HUDEP-2 (cell line): ENCODE measurements at regions not wholly inside any gene's neighbourhood (a gene's known extent, or its start where the extent isn't known, plus 50 kb on each side); places are given as distances from the start of the nearest gene placed in this dataset.

Experiments used
- DNase-seq, 76 experiments: peaks; one replicate each; lab custom pipeline; 2025; ENCODE audit not compliant: unreplicated experiment in 76 of 76; lab: John Stamatoyannopoulos, UW

- no peak for DNase-seq
Measured at GRCh38 chr2:138985881-138986280, 205.7 kb upstream of the NXPH2 start.

DNA sequence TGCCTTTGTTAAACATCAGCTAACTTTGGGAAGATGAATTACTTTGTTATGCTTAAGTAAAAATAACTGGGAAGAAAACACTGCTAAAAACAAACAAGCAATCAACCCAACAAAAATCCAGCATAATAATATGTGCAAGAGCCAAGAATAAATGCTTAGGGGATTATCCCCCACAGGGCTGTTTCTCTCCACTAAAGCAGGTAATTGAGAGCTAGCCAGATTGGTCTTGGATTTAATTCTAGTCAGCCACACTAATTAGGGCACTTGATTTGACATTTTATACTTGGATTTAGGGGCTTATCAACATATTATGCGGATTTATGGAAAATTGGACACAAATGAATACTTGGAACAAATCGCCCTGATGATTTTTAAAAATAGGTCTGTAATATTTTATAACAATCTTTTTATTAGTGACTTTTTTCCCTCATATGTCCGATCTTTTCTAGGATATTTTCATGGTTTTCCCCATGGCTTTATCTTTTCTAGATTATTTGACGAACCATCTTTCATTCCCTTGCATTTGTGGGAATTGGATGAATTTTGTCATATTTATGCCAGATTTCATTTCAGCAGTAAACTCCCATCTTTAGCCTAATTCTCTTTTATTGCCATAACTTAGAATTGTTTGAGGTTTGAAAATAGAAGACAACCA lies 199.1 kb upstream of the NXPH2 start:
- no peak for DNase-seq

GRCh38 chr2:138974651-138975050 lies 194.5 kb upstream of the NXPH2 start:
- no peak for DNase-seq

GRCh38 chr2:138964418-138964817 lies 184.2 kb upstream of the NXPH2 start:
- no peak for DNase-seq

- no peak for DNase-seq
Measured at GRCh38 chr2:138962686-138963085, 182.5 kb upstream of the NXPH2 start.

DNA sequence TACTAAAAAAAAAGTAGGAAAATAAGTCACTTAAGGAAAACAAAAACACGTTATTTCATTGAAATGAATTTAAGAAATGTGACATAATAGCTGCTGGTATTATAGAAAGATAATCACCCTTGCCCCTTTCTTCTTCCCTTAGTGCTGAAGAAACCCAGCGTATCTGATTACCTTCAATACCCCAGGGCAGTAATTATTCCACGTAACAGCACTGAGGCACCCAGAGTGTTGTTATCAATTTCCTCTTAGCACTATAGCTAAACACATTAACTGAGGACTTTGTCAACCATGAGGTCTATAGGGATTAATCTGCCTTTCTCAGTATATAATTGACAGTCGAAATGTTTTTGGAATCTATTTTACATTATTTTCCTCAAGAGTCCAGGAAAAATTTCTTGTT lies 180.0 kb upstream of the NXPH2 start:
- DNase-seq = no peak

- DNase-seq = no peak
Measured at GRCh38 chr2:138959031-138959430, 178.8 kb upstream of the NXPH2 start.

DNA sequence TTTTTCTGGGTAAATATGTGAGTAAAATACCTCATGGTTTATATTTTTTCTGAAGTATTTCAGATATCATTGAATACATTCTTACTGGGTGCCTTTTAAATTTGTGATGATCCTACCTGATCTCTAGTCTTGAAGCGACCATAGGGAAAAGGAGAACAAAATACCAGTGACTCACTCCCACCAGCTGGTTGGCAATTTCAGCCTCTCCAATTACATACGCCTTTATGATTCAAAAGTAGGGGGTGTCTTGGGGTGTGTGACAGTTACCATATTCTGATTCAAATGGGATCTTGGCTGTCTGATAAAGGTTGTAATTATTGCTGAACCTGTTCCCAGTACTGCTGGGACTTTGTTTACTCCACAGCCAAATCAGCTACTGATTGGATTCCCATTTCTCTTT lies 175.9 kb upstream of the NXPH2 start:
- no peak for DNase-seq

DNA sequence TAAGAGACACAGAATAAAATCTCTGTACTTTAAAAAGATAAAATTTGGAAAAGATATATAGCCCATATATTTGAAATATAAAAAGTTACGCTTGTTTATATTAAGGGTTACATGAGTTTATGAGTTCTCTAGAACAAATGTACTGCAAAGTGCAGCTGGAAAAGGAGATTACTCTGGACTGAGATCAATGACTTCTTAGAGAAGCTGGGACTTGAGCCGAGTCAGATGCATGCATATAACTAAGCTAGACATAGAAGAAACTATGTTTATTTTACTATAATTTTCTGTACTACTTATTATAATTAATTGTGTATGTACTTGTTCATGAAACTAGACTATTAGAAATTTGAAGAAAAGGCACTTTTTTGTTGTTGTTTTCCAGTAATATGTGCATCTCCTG lies 170.3 kb upstream of the NXPH2 start:
- DNase-seq = no peak

DNA sequence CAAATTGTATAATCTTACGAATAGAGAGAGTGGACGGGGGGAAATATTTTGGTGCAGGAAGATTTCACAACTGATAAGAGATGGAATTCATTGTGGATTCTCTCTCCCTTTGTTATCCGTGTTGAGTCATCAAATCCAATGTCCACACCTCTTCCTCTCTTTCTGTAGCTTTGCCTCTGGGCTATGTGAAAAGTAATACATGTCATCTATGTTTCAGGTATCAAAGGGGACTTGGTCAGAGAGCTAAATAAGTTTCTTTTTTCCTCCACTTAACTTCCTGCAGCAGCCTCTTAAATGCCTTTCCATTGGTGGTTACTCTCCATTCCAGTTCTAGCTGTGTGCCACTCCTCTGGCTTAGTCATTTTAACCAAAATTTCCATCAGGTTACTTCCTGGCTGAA lies 169.3 kb upstream of the NXPH2 start:
- DNase-seq = no peak

DNA sequence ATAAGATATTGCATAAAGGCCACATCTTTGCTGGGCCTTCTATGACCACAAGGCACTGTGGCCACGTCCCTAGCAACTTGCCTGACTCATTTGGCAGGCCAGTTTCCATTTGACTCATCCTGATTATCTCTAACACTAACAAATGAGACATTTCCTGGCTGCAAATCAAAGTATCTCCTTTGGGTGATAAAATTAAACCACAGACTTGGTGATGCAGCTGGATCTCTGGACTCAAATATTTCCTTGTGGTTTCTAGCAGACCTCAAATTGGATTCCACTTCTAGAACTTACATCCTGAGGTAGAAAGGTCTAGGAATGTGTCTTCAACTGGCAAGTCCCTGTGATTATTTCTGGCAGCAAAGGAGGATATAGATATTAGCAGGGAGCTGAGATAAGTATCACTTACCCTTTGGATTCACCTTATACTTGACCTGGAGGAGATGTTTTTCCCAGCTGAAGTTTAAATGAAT lies 167.9 kb upstream of the NXPH2 start:
- DNase-seq = peak in 8 of 76 experiments; percentile 1 to 45 (median 10)

GRCh38 chr2:138943470-138943869 lies 163.3 kb upstream of the NXPH2 start:
- no peak for DNase-seq

DNA sequence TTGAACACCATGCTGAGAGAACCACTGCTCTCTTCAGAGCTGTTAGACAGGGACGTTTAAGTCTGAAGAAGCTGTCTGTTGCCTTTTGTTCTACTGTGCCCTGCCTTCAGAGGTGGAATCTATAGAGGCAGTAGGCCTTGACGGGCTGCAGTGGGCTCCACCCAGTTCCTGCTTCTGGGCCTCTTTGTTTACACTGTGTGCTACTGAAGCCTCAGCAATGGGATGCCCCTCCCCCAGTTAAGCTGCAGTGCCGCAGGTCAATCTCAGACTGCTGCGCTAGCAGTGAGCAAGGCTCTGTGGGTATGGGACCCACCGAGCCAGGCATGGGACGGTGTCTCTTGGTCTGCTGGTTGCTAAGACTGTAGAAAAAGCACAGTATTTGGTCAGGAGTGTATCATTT lies 162.3 kb upstream of the NXPH2 start:
- DNase-seq = no peak

- DNase-seq = no peak
Measured at GRCh38 chr2:138931284-138932256, 151.4 kb upstream of the NXPH2 start.

GRCh38 chr2:138930571-138930970 lies 150.4 kb upstream of the NXPH2 start:
- DNase-seq = no peak

- no peak for DNase-seq
Measured at GRCh38 chr2:138928374-138929021, 148.3 kb upstream of the NXPH2 start.

DNA sequence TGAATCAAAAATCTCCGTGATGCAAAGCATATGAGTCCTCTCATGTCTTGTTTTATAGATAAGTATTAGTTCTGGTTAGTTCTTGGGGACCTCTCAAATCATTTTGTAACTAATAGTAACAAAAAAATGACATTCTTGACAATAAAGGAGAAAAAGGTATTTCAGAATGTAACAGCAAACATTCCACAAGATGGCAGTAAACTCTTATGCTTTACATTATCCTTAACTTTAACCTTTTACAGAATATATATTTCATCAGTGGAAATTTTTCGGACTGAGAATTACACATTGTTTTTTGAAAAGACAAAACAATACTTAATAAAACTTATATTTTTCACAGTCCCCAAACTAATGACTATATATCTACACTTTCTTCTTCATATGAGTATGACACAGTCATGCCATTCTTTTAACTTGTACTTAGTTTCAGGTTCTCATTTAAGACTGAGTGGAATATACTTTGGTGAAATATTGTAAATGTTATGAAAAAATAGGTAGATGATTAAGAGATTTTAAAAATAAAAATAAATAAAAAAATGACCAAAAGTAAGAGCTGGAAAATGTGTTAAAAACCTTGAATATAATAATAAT lies 142.9 kb upstream of the NXPH2 start:
- no peak for DNase-seq

DNA sequence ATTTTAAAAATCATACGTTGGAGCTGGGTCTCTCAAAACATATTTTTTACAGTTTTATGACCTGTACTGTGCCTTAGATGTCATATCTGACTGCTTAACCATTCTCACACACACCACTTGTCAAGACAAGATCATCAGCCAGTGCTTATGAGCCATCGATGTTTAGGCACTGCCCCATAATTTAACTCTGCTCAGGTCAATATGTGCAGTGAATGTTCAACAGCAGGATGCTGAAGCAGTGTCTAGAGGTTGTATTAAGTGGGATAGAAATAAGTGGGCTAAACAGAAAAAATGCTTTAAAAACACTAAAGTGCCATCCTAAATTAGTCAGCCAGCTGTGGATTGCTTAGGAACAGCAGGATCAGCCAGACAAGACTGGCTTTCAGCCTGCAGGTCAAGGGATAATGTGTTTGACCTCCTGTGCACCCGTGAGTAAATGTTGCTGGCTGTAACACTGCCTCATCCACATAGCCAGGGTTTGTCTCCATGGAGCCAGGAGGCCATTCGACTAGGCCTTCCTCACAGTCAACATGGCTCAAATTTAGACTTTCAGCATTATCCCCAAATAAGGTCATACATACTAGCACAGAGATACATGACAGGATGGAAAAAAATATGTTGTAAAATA lies 139.0 kb upstream of the NXPH2 start:
- no peak for DNase-seq

- DNase-seq = no peak
Measured at GRCh38 chr2:138910427-138910826, 130.2 kb upstream of the NXPH2 start.

DNA sequence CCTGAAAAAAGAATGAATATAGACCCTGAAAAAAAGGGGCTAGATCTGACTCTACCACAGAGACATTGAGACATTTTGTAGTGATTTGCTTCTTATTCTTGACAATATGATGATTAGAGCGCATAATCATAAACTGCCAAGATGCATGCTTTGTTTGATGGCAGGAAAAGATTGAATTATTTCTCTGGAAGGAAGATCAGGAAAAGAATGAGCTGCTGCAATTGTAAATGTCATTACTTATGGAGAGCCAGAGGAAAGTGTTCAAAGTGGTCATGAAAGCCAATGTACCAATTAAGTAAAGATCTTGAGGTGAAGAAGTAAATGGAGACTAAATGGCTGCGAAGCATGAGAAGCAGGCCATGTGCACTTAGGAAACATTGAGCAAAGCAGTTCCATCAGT lies 126.4 kb upstream of the NXPH2 start:
- no peak for DNase-seq
